DMS153 treated with DMSO at 0.1 percent for 48 hours (cell line): ENCODE measurements at regions not wholly inside any gene's neighbourhood (a gene's known extent, or its start where the extent isn't known, plus 50 kb on each side); places are given as distances from the start of the nearest gene placed in this dataset.
"Not testable (repeated sequence)": the region's sequence is repeated elsewhere in the genome, so short reads cannot be mapped to it uniquely, and the experiment has no call there.

Experiments
- DNase-seq: peaks from one replicate; lab custom pipeline; 2025; ENCODE audit not compliant: unreplicated experiment; lab: John Stamatoyannopoulos, UW

GRCh38 chr7:68712956-68713495 lies 885.2 kb upstream of the AUTS2 start:
- no peak for DNase-seq

GRCh38 chr7:68714135-68714534 lies 884.1 kb upstream of the AUTS2 start:
- not testable (repeated sequence) for DNase-seq

- DNase-seq: no peak
Measured at GRCh38 chr7:68715907-68716306, 882.4 kb upstream of the AUTS2 start.

- DNase-seq: no peak
Measured at GRCh38 chr7:68717176-68717575, 881.1 kb upstream of the AUTS2 start.

GRCh38 chr7:68718097-68718551 lies 880.2 kb upstream of the AUTS2 start:
- no peak for DNase-seq

GRCh38 chr7:68720697-68721096 lies 877.6 kb upstream of the AUTS2 start:
- DNase-seq: no peak

- peak; percentile 27 for DNase-seq
Measured at GRCh38 chr7:68722044-68722443, 876.2 kb upstream of the AUTS2 start.

GRCh38 chr7:68724965-68725364 lies 873.3 kb upstream of the AUTS2 start:
- DNase-seq: no peak

- DNase-seq: no peak
Measured at GRCh38 chr7:68725843-68726785, 872.2 kb upstream of the AUTS2 start.

- DNase-seq: not testable (repeated sequence)
Measured at GRCh38 chr7:68728720-68729119, 869.6 kb upstream of the AUTS2 start.

- peak; percentile 33 for DNase-seq
Measured at GRCh38 chr7:68729371-68729770, 868.9 kb upstream of the AUTS2 start.

GRCh38 chr7:68730194-68730593 lies 868.1 kb upstream of the AUTS2 start:
- DNase-seq: peak; percentile 63

- peak; percentile 93 for DNase-seq
Measured at GRCh38 chr7:68730964-68731363, 867.3 kb upstream of the AUTS2 start.

- DNase-seq: no peak
Measured at GRCh38 chr7:68733219-68734153, 864.8 kb upstream of the AUTS2 start.

- DNase-seq: no peak
Measured at GRCh38 chr7:68734431-68734830, 863.8 kb upstream of the AUTS2 start.

- no peak for DNase-seq
Measured at GRCh38 chr7:68739306-68739705, 859.0 kb upstream of the AUTS2 start.

GRCh38 chr7:68744036-68744435 lies 854.2 kb upstream of the AUTS2 start:
- no peak for DNase-seq

- DNase-seq: no peak
Measured at GRCh38 chr7:68748934-68749900, 849.1 kb upstream of the AUTS2 start.

GRCh38 chr7:68752485-68753178 lies 845.6 kb upstream of the AUTS2 start:
- no peak for DNase-seq

- DNase-seq: no peak
Measured at GRCh38 chr7:68754414-68754813, 843.9 kb upstream of the AUTS2 start.
